DOHH2 (cell line): ENCODE measurements at regions not wholly inside any gene's neighbourhood (a gene's known extent, or its start where the extent isn't known, plus 50 kb on each side); places are given as distances from the start of the nearest gene placed in this dataset.

ENCODE experiments used
- CTCF ChIP-seq: fragments of 200-600 bp; sonication (generic); IDR thresholded peaks from one replicate; pipeline ENCODE4 v1.5.1; 2014; ENCODE audit warnings: antibody characterized with exemption, mild to moderate bottlenecking, low read depth, low read length; ENCODE audit not compliant: poor library complexity, severe bottlenecking
- EZH2phosphoT487 ChIP-seq: fragments of 200-600 bp; sonication (generic); IDR thresholded peaks from 2 replicates; pipeline ENCODE4 v1.6.1; 2017; ENCODE audit warnings: borderline replicate concordance, mild to moderate bottlenecking, antibody characterized with exemption, low read length, moderate library complexity, mixed read lengths

DNA sequence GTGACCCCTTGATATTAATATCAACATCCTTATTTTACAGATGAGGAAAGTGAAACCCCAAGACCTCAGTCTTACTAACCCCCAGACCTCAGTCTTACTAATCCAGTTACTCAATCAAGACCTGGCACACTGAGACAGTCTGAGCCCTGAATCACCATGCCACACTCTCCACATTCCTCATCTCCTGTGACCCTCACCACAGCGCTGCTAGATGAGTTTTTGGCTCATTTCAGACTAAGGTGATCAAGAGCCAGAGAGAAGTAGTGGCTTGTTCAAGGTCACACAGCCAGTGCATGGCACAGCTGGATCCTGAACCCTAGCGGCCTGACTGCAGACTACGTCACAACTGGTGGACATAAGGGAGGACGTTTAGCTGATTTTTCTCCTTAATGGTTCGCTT, 579.2 kb downstream of the BCL11B start:
- TF ChIP-seq CTCF (no peak), EZH2phosphoT487 (no peak)
